ENCODE measurements at regions not wholly inside any gene's neighbourhood (a gene's known extent, or its start where the extent isn't known, plus 50 kb on each side); places are given as distances from the start of the nearest gene placed in this dataset.

DNA sequence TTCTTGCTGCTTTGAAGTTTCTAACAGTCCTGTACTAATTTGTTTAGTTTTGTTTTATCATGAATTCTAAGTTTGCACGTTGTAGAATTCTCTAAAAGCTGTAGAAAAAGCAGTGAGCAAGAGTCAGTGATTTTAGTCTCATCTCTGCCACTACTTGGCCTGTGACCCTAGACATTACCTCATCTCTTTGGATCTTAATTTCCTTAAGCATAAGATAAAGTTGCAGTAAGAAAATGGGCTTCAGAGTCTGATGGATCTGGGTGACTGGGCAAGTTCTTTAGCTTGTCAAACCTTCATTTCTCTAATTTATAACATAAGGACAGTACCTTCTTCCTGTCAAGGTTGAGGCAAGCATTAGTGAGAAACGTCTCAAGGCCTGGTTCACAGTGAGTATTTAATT is 247.9 kb downstream of the DMRT2 start:
- no peak for ATAC-seq (ENCODE audit: poor library complexity)
- intact Hi-C loops (cut with DNase I): no loop called here
- no peak for DNase-seq

DNA sequence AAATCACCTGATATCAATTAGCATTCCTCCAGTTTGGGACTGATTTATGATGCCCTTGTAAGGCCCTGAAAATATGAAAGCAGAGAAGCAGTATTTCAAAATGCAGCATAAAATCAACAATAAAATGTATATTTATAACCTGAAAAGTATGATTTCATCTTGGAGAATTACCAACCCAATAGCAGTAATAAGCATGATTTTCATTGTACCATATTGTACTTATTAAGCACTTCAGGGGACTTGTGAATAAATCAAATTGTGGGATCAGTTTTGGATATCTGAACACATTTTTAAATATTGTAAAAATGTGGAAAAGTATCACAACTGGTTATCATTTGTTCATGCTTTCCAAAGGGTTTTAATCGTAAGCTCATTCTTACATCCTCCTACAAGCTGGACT is 250.8 kb downstream of the DMRT2 start:
- ATAC-seq (ENCODE audit: poor library complexity) (no peak), DNase-seq (no peak)
- intact Hi-C loops (cut with DNase I): no loop called here

DNA sequence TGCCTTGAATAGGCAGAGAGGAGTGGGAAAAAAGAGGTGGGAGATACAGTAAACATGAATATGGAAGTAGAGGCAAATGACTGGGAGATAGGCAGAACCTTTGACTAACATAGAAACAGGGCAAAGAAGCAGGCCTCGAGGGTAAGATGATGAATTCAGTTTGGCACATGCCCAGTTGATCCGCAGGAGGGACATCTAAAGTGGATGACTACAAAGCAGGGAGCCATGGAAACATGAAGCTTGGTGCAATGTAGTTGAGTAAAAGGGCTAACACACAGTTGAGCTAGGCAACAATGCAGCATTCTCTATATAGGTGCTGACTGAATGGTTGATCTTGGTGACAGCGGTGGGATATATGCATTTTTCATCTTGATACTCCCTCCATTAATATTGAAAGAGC is 253.8 kb downstream of the DMRT2 start:
- no peak for DNase-seq
- ATAC-seq (ENCODE audit: poor library complexity): no peak
- intact Hi-C loops (cut with DNase I): no loop called here

DNA sequence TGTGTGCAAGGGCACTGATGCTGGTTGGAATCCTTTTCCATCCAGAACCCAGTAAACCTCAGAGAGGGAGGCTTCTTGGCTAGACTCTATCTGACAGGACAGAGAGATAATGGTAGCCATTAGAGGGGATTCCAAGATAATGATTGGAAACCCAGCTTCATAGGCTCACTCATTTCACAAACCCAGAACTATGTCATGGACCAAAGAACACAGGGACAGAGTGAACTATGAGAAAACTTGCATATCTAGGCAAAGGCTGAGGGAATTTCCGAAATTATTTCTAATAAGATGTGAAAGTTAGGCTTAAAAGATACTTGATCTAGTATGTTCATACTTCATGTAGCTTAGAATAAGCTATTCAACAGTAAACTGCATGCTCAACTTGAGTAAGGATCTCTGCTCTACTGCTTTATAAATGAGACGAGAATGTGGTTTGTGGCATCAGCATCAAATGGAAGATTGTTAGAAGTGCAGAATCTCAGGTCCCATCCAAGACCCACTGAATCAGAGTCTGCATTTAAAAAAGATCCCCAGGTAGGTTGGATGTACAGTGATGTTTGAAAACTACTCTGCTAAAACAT is 261.4 kb downstream of the DMRT2 start:
- intact Hi-C loops (cut with DNase I): no loop called here
- DNase-seq (no peak), ATAC-seq (ENCODE audit: poor library complexity) (no peak)

DNA sequence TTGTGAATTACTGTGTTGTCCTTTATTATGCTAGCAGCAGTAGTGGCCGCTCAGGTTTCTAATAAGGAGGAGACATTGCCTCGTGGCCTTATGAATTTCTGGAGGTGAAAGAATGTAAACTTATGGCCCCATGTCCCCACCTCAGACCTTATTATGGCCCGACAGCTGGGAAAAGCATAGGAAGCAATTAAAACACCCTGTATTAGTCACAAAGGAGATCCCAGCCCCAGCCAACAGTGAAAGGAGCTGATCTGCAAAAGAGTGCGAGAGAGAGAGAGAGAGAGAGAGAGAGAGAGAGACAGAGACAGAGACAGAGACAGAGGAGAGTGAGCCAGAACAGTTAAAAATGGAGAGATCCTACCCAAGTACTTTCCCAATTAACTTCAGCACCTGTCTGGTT is 269.3 kb downstream of the DMRT2 start:
- DNase-seq (no peak), ATAC-seq (ENCODE audit: poor library complexity) (peak; percentile 25)
- intact Hi-C loops (cut with DNase I): no loop called here

DNA sequence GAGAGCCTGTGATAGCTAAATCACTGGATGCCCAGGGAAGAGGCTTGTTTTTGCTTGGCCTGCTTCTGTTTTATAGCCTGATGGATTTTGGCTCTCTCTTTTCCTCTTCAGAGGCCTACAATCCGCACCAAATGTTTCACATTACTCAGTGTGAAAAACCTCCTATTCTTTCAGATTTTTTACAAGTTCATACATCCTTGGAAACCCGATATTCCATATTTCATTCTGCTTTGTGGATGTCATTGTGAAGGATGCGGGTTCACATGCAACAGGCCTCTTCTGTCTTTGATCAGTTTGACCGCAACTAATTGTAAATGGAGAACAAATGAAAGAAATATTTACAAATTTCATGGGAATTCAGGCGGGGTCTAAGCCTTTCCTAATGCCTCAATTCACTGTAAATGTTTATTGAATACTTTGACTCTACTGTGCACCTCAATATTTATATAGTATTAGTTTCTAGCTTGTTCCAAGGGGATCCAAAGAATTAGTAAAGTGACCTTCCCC is 269.9 kb downstream of the DMRT2 start:
- intact Hi-C loops (cut with DNase I): no loop called here
- peak; percentile 38 for ATAC-seq (ENCODE audit: poor library complexity)
- no peak for DNase-seq

DNA sequence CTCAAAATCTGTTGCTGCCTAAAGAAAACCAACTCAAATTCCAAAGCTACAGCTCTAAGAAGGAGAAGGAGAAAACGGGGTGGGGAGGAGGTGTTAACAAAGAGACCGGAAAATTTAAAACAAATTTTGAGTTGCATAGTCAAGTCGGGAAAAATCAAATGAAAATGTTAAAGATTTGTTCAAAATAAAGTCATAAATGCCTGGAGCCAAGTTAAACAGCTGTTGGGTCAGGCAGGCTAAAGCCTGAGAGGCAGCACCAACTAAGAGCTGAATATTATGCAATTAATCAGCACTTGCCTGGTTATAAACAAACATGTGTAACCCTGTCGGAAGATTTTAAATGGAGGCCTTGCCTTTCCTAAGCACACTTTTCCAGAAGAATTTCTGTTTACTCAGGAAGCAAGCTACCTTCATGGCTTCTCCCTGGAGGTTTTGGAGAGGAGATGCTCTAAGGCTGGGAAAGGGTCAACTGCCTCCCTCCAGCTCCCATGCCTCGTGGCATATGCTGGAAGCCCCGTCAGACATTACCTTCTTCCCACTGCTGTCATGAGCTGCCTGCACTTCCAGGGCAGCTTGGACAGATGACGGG is 270.5 kb downstream of the DMRT2 start:
- intact Hi-C loops (cut with DNase I): no loop called here
- ATAC-seq (ENCODE audit: poor library complexity) (peak; percentile 79), DNase-seq (no peak)

DNA sequence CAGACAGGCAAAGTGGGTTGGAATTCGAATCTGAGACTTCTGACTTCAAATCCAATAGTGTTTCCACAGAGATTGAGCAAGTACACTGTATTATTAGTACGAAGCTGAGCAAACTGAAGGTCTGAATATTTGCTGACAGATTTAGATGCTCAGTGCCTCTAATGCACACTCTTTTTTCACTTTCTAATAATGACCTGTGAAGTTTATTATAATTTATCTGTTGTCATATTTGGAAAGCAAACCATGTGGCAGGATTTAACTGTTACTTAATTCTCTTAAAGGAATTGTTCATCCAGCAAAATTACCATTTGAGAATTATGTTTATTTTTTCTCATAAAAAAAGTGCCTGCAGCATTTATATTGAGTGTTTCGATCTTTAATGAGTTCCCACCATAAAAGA is 277.3 kb downstream of the DMRT2 start:
- no peak for ATAC-seq (ENCODE audit: poor library complexity)
- DNase-seq: no peak
- intact Hi-C loops (cut with DNase I): no loop called here

DNA sequence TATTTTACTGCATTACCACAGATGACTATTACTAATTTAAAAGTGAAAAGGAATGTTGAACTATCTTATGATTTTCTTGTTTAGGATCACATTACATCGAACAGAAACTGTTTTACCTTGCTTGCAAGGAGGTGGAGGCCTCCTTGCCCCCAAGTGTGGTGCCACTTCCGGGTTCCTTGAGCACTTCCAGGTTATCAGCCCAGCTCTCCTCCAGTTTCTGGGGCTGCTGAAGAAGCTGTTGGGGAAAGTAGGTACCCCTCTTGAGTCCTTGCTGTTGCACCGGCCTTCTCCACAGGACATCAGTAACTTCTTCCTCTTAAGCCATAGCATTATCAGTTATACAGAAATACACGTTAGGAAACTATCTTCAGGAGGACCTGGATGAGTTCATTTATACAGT is 278.2 kb downstream of the DMRT2 start:
- ATAC-seq (ENCODE audit: poor library complexity) (no peak), DNase-seq (no peak)
- intact Hi-C loops (cut with DNase I): no loop called here

DNA sequence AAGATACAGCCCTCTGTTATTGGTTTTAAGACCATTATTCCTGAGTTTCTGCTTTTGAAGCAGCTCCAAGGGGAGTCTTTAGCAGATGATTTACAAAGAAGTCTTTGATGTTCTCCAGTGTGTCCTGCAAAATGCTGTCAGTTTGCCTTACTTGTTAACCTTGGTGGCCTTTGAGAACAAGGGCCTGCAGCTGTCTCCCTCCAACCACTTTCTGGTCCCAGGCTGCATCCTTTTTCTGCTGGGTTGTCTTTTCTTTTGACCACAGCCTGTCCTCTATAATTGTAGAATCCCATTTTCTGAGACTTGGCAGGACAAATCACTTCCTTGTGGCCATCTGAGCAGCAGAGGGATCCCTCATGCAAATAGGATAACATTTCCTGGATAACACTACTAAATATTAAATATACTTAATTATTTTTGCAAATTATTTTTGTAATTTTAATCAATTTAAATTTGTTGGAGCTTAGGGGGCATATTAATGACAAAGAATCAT is 281.4 kb downstream of the DMRT2 start:
- intact Hi-C loops (cut with DNase I): no loop called here
- DNase-seq (no peak), ATAC-seq (ENCODE audit: poor library complexity) (no peak)

DNA sequence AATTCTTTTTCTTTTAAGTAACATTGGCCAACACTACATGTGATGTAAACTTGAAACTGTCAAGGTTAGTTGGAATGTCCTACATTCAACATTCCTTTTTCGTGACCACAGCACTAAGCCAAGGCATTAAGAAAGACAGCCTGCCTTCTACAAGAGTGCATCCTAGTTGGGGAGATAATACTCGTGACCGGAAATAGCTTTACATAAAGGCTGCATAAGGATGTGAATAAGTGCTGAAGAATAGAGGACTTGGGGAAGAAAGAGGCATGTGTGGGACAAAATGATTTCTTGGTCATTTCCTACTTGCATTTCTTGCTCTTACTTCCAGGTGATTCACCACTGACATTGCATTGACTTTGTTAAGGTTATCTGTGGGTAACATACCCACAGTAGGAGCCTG is 282.0 kb downstream of the DMRT2 start:
- ATAC-seq (ENCODE audit: poor library complexity) (no peak), DNase-seq (no peak)
- intact Hi-C loops (cut with DNase I): no loop called here

DNA sequence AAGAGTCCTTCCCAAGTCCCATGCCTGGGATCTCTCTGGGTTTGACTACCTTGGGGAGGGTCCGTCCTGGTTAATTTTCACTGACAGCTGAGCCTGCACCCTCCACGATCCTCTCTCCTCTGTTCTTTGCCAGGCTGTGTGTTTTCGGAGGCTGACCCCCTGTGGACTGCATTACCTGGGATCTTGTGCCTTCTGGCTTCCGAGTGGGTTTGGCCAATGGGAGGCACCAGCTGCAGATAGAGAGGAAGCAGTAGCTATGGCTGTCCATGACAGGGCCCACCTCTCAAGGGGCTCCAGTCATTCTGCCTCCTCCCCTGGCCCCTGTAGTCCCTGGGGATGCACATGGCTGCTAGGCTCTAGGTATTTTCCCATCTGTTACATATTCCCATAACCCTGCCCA is 285.0 kb downstream of the DMRT2 start:
- no peak for DNase-seq
- no peak for ATAC-seq (ENCODE audit: poor library complexity)

DNA sequence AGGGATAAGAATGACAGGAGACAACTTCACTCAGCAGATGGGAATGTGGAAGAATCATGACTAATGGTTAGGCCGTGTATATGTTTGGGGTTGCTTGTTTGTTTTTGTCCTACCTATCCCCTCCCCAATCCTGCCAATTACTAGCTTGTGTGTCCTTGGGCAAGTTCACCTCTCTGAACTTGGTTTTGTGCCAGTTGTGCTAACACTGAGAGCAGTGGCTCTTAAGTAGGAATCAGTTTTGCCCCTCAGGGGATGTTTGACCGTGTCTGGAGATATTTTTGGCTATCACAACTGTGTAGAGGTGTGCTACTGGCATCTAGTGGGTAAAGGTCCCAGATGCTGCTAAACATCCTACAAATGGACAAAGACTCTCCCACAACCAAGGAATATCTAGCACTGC is 287.0 kb downstream of the DMRT2 start:
- intact Hi-C loops (cut with DNase I): loop anchor here (2.0 kb wide), 1 partner anchor 236 kb away; no protein-coding TSS in a partner anchor
- ATAC-seq (ENCODE audit: poor library complexity) (peak; percentile 36), DNase-seq (no peak)

More for the DNA sequence above, 285.0 kb downstream of the DMRT2 start:
- intact Hi-C loops (cut with DNase I): no loop called here

DNA sequence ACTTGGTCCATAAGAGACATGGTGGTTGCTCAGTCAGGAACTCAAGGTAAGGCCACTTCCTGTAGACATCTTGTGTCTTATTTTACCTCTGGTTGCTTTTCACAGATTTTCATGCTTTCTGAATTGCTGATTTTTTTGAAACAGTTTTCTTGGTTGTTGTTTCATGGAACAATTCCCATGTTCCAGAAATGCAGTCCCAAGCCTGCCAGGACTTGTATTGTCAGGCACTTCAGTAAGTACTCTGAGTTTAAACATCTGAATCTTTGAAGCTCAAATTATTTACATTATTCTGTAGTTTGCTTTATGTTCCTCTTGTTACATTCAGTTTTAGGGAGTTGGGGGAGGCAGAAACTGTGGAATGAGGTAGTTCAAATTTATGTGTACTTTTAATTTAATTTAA is 290.2 kb downstream of the DMRT2 start:
- ATAC-seq (ENCODE audit: poor library complexity) (no peak), DNase-seq (no peak)
- intact Hi-C loops (cut with DNase I): no loop called here

DNA sequence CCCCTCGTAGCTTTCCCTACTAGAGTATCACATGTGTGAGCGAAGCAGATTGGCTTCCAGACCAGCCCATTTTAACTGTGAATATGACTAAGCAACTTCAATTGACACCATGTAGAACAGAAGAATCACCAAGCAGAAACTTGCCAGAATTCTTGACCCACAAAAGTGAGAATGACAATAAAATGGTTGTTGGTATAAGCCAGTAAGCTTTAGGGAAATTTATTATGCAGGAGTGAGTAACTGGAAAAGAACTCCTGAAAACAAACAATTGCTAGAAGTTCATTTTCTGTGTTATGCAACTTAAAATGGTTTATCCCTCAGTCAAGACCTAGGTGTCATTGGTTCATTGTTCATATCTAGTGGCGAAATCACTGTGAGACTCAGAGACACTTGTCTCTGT is 303.1 kb downstream of the DMRT2 start:
- ATAC-seq (ENCODE audit: poor library complexity) (no peak), DNase-seq (no peak)
- intact Hi-C loops (cut with DNase I): no loop called here

DNA sequence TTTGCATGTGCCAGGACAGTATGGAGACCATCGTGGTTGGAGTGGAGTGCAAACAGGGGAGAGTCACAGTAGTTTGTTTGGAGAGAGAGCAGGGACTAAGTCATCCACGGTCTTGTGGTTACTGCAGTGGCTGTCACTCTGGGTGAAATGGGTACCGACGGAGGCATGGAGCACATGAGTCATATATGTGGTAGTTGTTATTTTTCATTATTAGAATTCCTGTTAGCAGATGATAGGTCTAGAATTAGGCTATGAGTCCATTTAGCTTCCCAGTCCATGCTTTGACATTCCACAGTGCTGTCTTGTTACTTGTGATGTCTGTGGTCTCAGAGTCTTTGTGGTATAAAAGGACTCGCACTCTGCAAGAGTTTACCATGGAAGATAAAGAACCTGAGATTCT is 303.9 kb downstream of the DMRT2 start:
- ATAC-seq (ENCODE audit: poor library complexity): no peak
- DNase-seq: no peak
- intact Hi-C loops (cut with DNase I): no loop called here

DNA sequence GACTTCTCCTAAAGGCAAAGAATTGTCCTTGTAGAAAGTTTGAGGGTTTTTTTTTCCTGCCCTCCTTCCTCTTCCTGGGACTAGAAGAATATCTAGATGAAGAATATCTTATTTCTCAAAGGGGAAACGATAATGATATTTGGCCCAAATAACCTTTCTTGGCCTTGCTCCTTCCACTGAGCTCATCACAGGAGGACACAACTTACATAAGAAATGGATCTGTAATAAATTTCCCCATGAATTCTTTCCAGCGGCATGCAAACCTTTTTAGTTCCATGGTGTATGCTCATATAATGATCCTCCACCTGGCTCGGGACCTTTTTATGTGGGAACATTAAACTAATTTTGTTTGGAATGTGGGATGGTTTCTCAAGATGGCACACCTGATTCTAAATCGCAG is 304.4 kb downstream of the DMRT2 start:
- ATAC-seq (ENCODE audit: poor library complexity): no peak
- intact Hi-C loops (cut with DNase I): no loop called here
- DNase-seq: no peak

DNA sequence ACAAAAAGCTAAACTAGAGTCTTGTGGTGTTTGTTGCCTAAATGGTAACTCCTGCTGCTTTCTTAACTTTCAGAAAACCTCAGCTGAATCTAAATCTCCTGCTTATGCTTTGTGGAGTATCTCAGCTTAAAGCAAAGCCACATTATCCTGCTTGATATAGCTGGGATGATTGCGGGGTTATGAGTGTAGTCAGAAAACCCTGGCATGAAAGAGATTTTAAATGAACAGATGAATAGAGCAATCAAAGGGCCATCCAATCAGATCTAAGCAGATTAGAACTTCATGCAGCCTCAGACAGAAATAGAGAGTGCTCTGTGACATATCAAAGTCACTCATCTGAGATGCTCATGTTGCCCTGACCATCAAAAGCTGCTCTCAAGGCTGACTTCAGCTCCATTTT is 305.5 kb downstream of the DMRT2 start:
- no peak for DNase-seq
- no peak for ATAC-seq (ENCODE audit: poor library complexity)
- intact Hi-C loops (cut with DNase I): no loop called here

DNA sequence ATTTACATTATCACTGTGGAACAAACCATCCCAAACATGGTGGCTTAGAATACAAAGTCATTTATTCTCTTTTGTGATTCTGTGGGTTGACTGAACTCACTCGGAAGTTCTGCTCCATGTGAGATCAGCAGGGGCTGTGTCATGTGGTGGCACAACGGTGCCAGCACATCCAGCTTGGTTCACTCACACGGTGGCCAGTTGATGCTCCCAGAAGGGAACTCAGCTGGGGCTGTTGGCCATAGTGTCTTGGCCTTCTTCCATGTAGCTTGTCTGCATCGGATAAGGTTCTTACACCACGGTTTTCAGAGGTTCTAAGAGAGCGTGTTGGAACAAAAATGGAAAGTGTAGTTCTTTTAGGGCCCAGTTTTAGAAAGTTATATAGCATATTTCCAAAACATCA is 312.7 kb downstream of the DMRT2 start:
- ATAC-seq (ENCODE audit: poor library complexity) (peak; percentile 15), DNase-seq (peak; percentile 41)
- intact Hi-C loops (cut with DNase I): no loop called here

DNA sequence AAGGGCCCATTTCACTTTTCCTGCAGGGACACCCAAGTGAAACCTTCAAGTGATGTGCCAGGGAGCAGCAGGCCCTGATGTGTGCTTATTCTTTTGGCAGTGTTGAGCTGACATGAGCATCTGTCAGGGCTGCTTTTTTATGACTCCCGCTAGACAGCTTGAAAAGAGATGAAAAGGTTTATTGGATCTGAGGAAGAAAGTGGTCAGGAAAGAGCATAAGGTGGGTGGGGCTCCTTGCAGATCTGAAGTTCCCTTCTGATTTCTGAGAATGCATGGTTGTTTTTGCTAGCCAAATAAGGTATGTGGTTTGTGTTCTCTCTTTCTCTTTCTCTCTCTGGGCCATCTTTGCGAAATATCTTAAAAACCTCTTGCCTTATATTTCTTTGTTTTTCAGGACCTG is 316.1 kb downstream of the DMRT2 start:
- DNase-seq: no peak
- ATAC-seq (ENCODE audit: poor library complexity): no peak

DNA sequence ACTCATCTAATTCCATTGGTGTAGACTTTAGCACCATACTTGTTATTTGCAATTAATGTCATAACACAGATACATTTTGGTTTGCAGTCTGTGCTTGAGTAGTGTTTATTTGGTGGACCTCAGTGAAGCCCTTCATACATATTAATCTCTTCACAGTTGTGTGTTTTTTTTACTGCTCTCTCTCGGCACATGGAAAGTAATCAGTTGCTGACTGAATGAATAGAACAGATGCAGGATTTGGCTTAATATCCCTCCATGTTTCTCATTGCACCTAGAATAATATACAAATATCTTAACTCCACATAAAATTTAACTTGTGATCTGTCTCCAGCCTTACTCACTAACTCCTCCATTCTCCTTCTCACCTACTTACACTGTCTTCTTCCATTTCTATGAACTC is 319.1 kb downstream of the DMRT2 start:
- no peak for ATAC-seq (ENCODE audit: poor library complexity)
- intact Hi-C loops (cut with DNase I): no loop called here
- DNase-seq: no peak

More for the DNA sequence above, 316.1 kb downstream of the DMRT2 start:
- intact Hi-C loops (cut with DNase I): no loop called here
